Uterus (tissue), 3 donors: ENCODE measurements at regions not wholly inside any gene's neighbourhood (a gene's known extent, or its start where the extent isn't known, plus 50 kb on each side); places are given as distances from the start of the nearest gene placed in this dataset.

Experiments used
- DNase-seq, 2 donors: peaks; one replicate each; pipeline ENCODE4 v3.0.0-alpha.2; 2019 to 2020
- H3K27ac ChIP-seq, 2 donors: fragments of 200-600 bp; sonication (generic); 1 replicate in 1 of 2; 2 replicates in 1 of 2; pipeline ENCODE4 v1.5.1; 2016 to 2018
- H3K27me3 ChIP-seq, 2 donors: fragments of 200-600 bp; sonication (generic); one replicate each; pipeline ENCODE4 v1.5.1; 2018 to 2019; ENCODE audit warnings: control low read depth in 1 of 2
- H3K36me3 ChIP-seq, 2 donors: fragments of 200-600 bp; sonication (generic); one replicate each; pipeline ENCODE4 v1.5.1; 2019; ENCODE audit warnings: control low read depth in 1 of 2
- H3K4me1 ChIP-seq, 2 donors: fragments of 200-600 bp; sonication (generic); one replicate each; pipeline ENCODE4 v1.5.1; 2018 to 2019; ENCODE audit warnings: control low read depth in 1 of 2
- H3K4me3 ChIP-seq, 2 donors: fragments of 200-600 bp; sonication (generic); 1 replicate in 1 of 2; 2 replicates in 1 of 2; pipeline ENCODE4 v1.5.1; 2018 to 2019; ENCODE audit warnings: mild to moderate bottlenecking in 1 of 2
- H3K9me3 ChIP-seq, 2 donors: fragments of 200-600 bp; sonication (generic); one replicate each; pipeline ENCODE4 v1.5.1; 2019; ENCODE audit warnings: control low read depth in 1 of 2
- CTCF ChIP-seq, 4 experiments: fragments of 200-600 bp in 2 of 4; fragments of 450-650 bp in 2 of 4; sonication (generic) in 2 of 4; IDR thresholded peaks; one replicate each; pipeline ENCODE4 v1.5.1; 2016 to 2019; ENCODE audit warnings: antibody characterized with exemption in 4 of 4, mild to moderate bottlenecking in 2 of 4, moderate library complexity in 1 of 4
- POLR2A ChIP-seq, 2 donors: fragments of 450-650 bp; IDR thresholded peaks; one replicate each; pipeline ENCODE4 v1.6.1; 2016; ENCODE audit warnings: antibody characterized with exemption in 2 of 2, mild to moderate bottlenecking in 1 of 2, moderate library complexity in 1 of 2
- intact Hi-C: fragments of 100-400 bp; cut with DNase I; formaldehyde crosslinking; loops from one replicate; pipeline ENCODE4 v1.15.1; 2023; ENCODE audit warnings: low total_unique reads
- donor health status: DM: yes; HTN: yes; CAD: no.

GRCh38 chr13:90696656-90697055, 650.8 kb upstream of the MIR17HG start:
- Histone ChIP-seq H3K27me3 (no peaks in the 10 kb centered on the region), H3K36me3 (no peaks in the 10 kb centered on the region), H3K9me3 (no peaks in the 10 kb centered on the region), H3K4me3 (no peak overlapping the region), H3K4me1 (no peaks in the 10 kb centered on the region), H3K27ac (no peak overlapping the region)
- DNase-seq, result no peak
- no peak for TF ChIP-seq POLR2A (IDR thresholded peaks at IDR 0.05)
- no peak for TF ChIP-seq CTCF (IDR thresholded peaks at IDR 0.05)
- intact Hi-C loops, result no loop called here

GRCh38 chr13:90700340-90700739, 647.1 kb upstream of the MIR17HG start:
- intact Hi-C loops, result no loop called here
- Histone ChIP-seq H3K4me1 (no peaks in the 10 kb centered on the region), H3K36me3 (no peaks in the 10 kb centered on the region), H3K4me3 (no peak overlapping the region), H3K9me3 (no peaks in the 10 kb centered on the region), H3K27ac (no peak overlapping the region), H3K27me3 (no peaks in the 10 kb centered on the region)
- TF ChIP-seq POLR2A (IDR thresholded peaks at IDR 0.05), result no peak
- no peak for DNase-seq

GRCh38 chr13:90701264-90701663, 646.2 kb upstream of the MIR17HG start:
- TF ChIP-seq POLR2A (IDR thresholded peaks at IDR 0.05) (no peak), CTCF (IDR thresholded peaks at IDR 0.05) (no peak)
- H3K27me3 ChIP-seq, result no peaks in the 10 kb centered on the region
- no peak overlapping the region for H3K27ac ChIP-seq
- no peak for DNase-seq
- no peaks in the 10 kb centered on the region for H3K9me3 ChIP-seq
- H3K4me3 ChIP-seq, result no peak overlapping the region
- no peaks in the 10 kb centered on the region for H3K36me3 ChIP-seq
- no peaks in the 10 kb centered on the region for H3K4me1 ChIP-seq
- intact Hi-C loops, result no loop called here

GRCh38 chr13:90702050-90702449, 645.4 kb upstream of the MIR17HG start:
- no peaks in the 10 kb centered on the region for H3K4me1 ChIP-seq
- H3K27ac ChIP-seq, result no peak overlapping the region
- no peak for DNase-seq
- TF ChIP-seq CTCF (IDR thresholded peaks at IDR 0.05) (no peak), POLR2A (IDR thresholded peaks at IDR 0.05) (no peak)
- no peak overlapping the region for H3K4me3 ChIP-seq
- no peaks in the 10 kb centered on the region for H3K9me3 ChIP-seq
- intact Hi-C loops, result no loop called here
- H3K36me3 ChIP-seq, result no peaks in the 10 kb centered on the region
- no peaks in the 10 kb centered on the region for H3K27me3 ChIP-seq

- Histone ChIP-seq H3K4me3 (no peak overlapping the region), H3K9me3 (no peaks in the 10 kb centered on the region), H3K27me3 (no peaks in the 10 kb centered on the region), H3K4me1 (no peaks in the 10 kb centered on the region), H3K27ac (no peak overlapping the region), H3K36me3 (no peaks in the 10 kb centered on the region)
- TF ChIP-seq POLR2A (IDR thresholded peaks at IDR 0.05), result no peak
- no peak for TF ChIP-seq CTCF (IDR thresholded peaks at IDR 0.05)
- intact Hi-C loops, result no loop called here
- DNase-seq, result no peak
Measured at GRCh38 chr13:90706631-90707030, 640.9 kb upstream of the MIR17HG start.

- Histone ChIP-seq H3K27ac (no peak overlapping the region), H3K4me3 (no peak overlapping the region), H3K36me3 (no peaks in the 10 kb centered on the region), H3K4me1 (no peaks in the 10 kb centered on the region), H3K27me3 (no peaks in the 10 kb centered on the region), H3K9me3 (no peaks in the 10 kb centered on the region)
- DNase-seq, result no peak
- TF ChIP-seq POLR2A (IDR thresholded peaks at IDR 0.05) (no peak), CTCF (IDR thresholded peaks at IDR 0.05) (no peak)
- intact Hi-C loops, result no loop called here
Measured at GRCh38 chr13:90708128-90708527, 639.4 kb upstream of the MIR17HG start.
